ENCODE measurements at regions not wholly inside any gene's neighbourhood (a gene's known extent, or its start where the extent isn't known, plus 50 kb on each side); places are given as distances from the start of the nearest gene placed in this dataset.

DNA sequence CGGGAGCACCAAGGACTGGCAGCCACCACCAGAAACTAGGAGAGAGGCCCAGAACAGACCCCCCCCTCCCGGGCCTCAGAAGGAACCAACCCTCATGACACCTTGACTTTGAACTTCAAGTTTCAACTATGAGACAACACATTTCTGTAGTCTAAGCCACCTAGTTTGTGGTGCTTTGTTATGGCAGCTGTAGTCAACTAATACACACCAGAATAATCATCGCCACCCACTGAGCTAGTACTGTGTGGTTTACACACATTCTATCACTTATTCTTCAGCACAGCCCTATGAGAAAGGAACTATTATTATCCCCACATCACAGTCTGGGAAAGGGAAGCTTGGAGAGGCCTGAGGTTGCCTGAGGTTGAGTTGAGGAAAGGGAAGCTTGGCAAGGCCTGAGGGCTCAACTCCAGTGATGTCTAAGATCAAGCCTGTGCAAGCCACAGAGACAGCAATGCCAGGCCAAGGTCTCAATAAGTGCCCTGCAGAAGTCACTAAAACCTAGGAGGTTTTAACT, 126.6 kb downstream of the FHDC1 start:
- TF ChIP-seq, protein P1, sequence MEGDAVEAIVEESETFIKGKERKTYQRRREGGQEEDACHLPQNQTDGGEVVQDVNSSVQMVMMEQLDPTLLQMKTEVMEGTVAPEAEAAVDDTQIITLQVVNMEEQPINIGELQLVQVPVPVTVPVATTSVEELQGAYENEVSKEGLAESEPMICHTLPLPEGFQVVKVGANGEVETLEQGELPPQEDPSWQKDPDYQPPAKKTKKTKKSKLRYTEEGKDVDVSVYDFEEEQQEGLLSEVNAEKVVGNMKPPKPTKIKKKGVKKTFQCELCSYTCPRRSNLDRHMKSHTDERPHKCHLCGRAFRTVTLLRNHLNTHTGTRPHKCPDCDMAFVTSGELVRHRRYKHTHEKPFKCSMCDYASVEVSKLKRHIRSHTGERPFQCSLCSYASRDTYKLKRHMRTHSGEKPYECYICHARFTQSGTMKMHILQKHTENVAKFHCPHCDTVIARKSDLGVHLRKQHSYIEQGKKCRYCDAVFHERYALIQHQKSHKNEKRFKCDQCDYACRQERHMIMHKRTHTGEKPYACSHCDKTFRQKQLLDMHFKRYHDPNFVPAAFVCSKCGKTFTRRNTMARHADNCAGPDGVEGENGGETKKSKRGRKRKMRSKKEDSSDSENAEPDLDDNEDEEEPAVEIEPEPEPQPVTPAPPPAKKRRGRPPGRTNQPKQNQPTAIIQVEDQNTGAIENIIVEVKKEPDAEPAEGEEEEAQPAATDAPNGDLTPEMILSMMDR (IDR thresholded peaks at IDR 0.05; ENCODE audit: insufficient read depth, low read depth, low read length), result no peak
- TF ChIP-seq EZH2 (IDR thresholded peaks at IDR 0.05; ENCODE audit: insufficient read depth, low read length), result no peak

All from astrocyte (in vitro differentiated cells and primary cell).